WI38 (cell line): ENCODE measurements at regions not wholly inside any gene's neighbourhood (a gene's known extent, or its start where the extent isn't known, plus 50 kb on each side); places are given as distances from the start of the nearest gene placed in this dataset.

Experiments used
- H3K4me3 ChIP-seq: 2 replicates; pipeline ENCODE4 v1.5.1; 2011; ENCODE audit warnings: low read depth, mild to moderate bottlenecking, control low read depth, low read length
- CTCF ChIP-seq: IDR thresholded peaks from 2 replicates; pipeline ENCODE4 v1.5.1; 2012; ENCODE audit warnings: low read depth, mild to moderate bottlenecking, control low read depth, low read length

- H3K4me3 ChIP-seq: no peak overlapping the region
- TF ChIP-seq CTCF: no peak
These were observed 235.1 kb upstream of the SPOCK3 start for GRCh38 chr4:167469436-167469835.

- TF ChIP-seq CTCF: no peak
- no peak overlapping the region for H3K4me3 ChIP-seq
These were observed 241.7 kb upstream of the SPOCK3 start for GRCh38 chr4:167475951-167476350.

- no peak for TF ChIP-seq CTCF
- no peak overlapping the region for H3K4me3 ChIP-seq
These were observed 257.7 kb upstream of the SPOCK3 start for GRCh38 chr4:167492007-167492406.

GRCh38 chr4:167509551-167509950 lies 275.3 kb upstream of the SPOCK3 start:
- TF ChIP-seq CTCF: no peak
- no peak overlapping the region for H3K4me3 ChIP-seq

GRCh38 chr4:167524091-167524490 lies 289.8 kb upstream of the SPOCK3 start:
- TF ChIP-seq CTCF: no peak

GRCh38 chr4:167537761-167538160 lies 303.5 kb upstream of the SPOCK3 start:
- TF ChIP-seq CTCF: no peak
- H3K4me3 ChIP-seq: no peak overlapping the region

More at GRCh38 chr4:167524091-167524490, 289.8 kb upstream of the SPOCK3 start:
- no peak overlapping the region for H3K4me3 ChIP-seq

- no peak for TF ChIP-seq CTCF
- H3K4me3 ChIP-seq: no peak overlapping the region
These were observed 307.0 kb upstream of the SPOCK3 start for GRCh38 chr4:167541286-167541685.
